Activated CD4-positive, alpha-beta memory T cell treated with anti-CD3 and anti-CD28 coated beads for 36 hours (primary cell): ENCODE measurements at regions not wholly inside any gene's neighbourhood (a gene's known extent, or its start where the extent isn't known, plus 50 kb on each side); places are given as distances from the start of the nearest gene placed in this dataset.

Experiments
- CTCF ChIA-PET: fragments of 350-600 bp; sonication (Branson Sonifier 250); formaldehyde crosslinking; loops from one replicate; lab custom pipeline; 2021; ENCODE audit warnings: antibody characterized with exemption, inconsistent platforms; lab: Charles Lee
- POLR2A ChIA-PET: fragments of 350-600 bp; sonication (Branson Sonifier 250); formaldehyde crosslinking; loops from one replicate; lab custom pipeline; 2021; ENCODE audit warnings: antibody characterized with exemption; lab: Charles Lee
- DNase-seq: peaks from one replicate; pipeline ENCODE4 v3.0.0-alpha.2; 2020
- H3K27ac Mint-ChIP-seq: one replicate; pipeline ENCODE4 v1.8.0; 2021; ENCODE audit warnings: mixed read lengths
- H3K27me3 Mint-ChIP-seq: one replicate; pipeline ENCODE4 v1.8.0; 2021; ENCODE audit warnings: mixed read lengths
- H3K36me3 Mint-ChIP-seq: one replicate; pipeline ENCODE4 v1.8.0; 2021; ENCODE audit warnings: mixed read lengths
- H3K4me1 Mint-ChIP-seq: one replicate; pipeline ENCODE4 v1.8.0; 2021; ENCODE audit warnings: low read depth, mixed read lengths
- H3K4me3 Mint-ChIP-seq: one replicate; pipeline ENCODE4 v1.8.0; 2021; ENCODE audit warnings: mild to moderate bottlenecking, mixed read lengths
- H3K9me3 Mint-ChIP-seq: one replicate; pipeline ENCODE4 v1.8.0; 2021; ENCODE audit warnings: mixed read lengths
- intact Hi-C: fragments of 100-400 bp; cut with micrococcal nuclease; formaldehyde crosslinking; loops from one replicate; pipeline ENCODE4 v1.15.1; 2023

DNA sequence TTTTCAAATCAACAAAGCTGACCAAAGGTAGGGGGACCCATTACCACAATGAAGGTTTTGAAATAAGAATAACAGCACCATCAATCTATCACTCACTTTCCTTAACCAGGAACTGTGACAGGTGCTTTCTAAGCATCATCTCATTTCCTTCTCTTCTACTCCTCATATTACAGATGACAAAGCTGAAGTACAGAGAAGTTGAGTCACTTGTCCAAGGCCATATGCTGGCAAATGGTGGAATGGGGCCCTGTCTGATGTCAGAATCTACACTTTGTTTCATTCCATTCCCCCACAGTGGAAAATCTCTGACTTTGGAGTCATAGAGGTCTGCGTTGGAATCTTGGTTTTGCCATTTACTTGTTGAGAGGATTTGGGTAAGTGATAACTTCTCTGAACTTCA is 222.5 kb upstream of the LRFN2 start:
- Mint-ChIP-seq H3K9me3 (no peaks in the 10 kb centered on the region), H3K4me1 (no peaks in the 10 kb centered on the region), H3K4me3 (no peak overlapping the region), H3K27me3 (no peaks in the 10 kb centered on the region), H3K27ac (no peak overlapping the region), H3K36me3 (no peaks in the 10 kb centered on the region)
- POLR2A ChIA-PET = no interaction called here
- intact Hi-C loops = no loop called here
- DNase-seq = no peak
- CTCF ChIA-PET = no interaction called here

DNA sequence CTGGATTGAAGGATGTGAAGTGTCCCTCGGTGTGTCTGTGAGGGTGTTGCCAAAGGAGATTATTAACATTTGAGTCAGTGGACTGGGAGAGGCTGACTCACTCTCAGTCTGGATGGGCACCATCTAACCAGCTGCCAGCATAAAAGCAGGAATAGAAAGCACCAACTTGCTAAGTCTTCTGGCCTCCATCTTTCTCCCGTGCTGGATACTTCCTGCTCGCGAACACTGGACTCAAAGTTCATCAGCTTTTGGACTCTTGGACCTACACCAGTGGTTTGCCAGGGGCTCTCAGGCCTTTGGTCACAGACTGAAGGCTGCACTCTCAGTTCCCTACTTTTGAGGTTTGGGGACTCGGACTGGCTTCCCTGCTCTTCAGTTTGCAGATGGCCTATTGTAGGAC is 220.3 kb upstream of the LRFN2 start:
- CTCF ChIA-PET = no interaction called here
- Mint-ChIP-seq H3K27ac (no peak overlapping the region), H3K9me3 (no peaks in the 10 kb centered on the region), H3K27me3 (no peaks in the 10 kb centered on the region), H3K4me1 (no peaks in the 10 kb centered on the region), H3K36me3 (no peaks in the 10 kb centered on the region), H3K4me3 (no peak overlapping the region)
- POLR2A ChIA-PET = no interaction called here
- intact Hi-C loops = no loop called here
- DNase-seq = no peak

DNA sequence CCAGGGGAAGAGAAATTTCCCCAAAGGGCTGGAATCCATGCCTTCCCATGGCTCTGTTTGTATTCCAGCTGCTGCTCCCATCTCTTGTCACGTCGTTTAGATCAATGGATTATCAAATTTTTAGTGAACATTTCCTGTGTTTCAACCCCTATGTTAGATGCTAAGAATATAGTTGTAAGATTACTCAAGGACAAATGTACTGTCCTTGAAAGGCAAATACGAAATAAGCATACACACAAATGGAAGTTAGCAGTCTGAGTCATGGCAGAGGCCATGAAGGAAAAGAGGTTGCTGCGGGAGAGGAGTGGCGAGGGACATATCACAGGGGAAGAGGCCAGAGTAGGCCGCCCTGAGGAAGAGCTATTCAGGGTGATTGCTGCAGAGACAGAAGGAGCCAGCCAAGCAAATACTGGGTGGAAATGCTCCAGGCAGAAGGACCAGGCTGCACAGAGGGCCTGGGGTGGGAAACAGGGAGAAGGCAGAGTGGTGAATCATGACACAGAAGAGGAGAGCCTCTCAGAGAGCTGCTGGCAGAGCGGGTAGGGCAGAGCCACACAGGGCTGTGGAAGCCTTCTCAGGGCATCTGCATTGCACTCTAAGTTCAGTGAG is 219.2 kb upstream of the LRFN2 start:
- Mint-ChIP-seq H3K36me3 (no peaks in the 10 kb centered on the region), H3K9me3 (no peaks in the 10 kb centered on the region), H3K27ac (no peak overlapping the region), H3K4me3 (no peak overlapping the region), H3K27me3 (no peaks in the 10 kb centered on the region), H3K4me1 (no peaks in the 10 kb centered on the region)
- no peak for DNase-seq
- ChIA-PET POLR2A (no interaction called here), CTCF (no interaction called here)
- intact Hi-C loops = no loop called here

DNA sequence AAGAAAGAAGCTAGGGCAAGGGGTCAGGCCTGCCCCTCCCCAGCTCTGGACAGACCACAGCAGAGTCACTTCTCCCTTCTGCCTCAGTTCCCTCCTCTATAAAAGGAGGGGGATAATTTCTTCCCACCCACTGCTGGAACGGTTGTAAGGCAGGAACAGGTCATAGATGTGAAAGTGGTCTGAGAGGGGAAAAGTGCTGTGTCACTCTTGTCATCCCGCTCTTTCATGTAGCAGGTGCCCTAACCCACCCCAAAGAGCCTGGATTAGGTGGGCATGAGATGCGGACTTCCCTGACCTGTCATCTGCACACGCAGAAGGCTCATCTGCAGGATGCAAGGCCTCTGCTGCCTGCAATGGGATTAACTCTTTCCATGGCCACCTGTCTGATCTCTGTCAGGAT is 218.2 kb upstream of the LRFN2 start:
- CTCF ChIA-PET = no interaction called here
- intact Hi-C loops = no loop called here
- Mint-ChIP-seq H3K27me3 (no peaks in the 10 kb centered on the region), H3K27ac (no peak overlapping the region), H3K4me1 (no peaks in the 10 kb centered on the region), H3K9me3 (no peaks in the 10 kb centered on the region), H3K36me3 (no peaks in the 10 kb centered on the region), H3K4me3 (no peak overlapping the region)
- DNase-seq = no peak
- POLR2A ChIA-PET = no interaction called here

DNA sequence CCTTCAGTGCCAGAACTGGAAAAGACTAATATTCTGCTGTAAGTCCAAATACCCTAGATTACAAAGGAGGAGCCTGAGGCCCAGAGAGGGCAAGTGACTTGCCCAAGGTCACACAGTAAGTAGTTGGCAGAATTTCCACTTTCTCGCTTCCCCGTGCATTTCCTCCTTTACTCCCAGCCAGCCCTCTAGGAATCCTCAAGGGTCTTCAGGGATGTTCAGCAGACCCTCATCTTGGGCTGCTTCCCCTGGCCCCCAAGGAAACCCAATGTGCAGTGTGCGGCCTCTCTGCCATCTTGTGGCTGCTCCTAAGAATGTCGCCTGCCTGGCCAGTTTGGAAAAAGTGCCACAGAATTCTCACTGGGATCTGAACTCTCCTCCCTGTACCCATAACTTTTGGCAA is 217.7 kb upstream of the LRFN2 start:
- intact Hi-C loops = no loop called here
- H3K9me3 Mint-ChIP-seq = no peaks in the 10 kb centered on the region
- CTCF ChIA-PET = no interaction called here
- DNase-seq = no peak
- POLR2A ChIA-PET = no interaction called here
- no peaks in the 10 kb centered on the region for H3K27me3 Mint-ChIP-seq
- no peak overlapping the region for H3K27ac Mint-ChIP-seq
- H3K4me1 Mint-ChIP-seq = no peaks in the 10 kb centered on the region
- H3K36me3 Mint-ChIP-seq = no peaks in the 10 kb centered on the region
- no peak overlapping the region for H3K4me3 Mint-ChIP-seq

DNA sequence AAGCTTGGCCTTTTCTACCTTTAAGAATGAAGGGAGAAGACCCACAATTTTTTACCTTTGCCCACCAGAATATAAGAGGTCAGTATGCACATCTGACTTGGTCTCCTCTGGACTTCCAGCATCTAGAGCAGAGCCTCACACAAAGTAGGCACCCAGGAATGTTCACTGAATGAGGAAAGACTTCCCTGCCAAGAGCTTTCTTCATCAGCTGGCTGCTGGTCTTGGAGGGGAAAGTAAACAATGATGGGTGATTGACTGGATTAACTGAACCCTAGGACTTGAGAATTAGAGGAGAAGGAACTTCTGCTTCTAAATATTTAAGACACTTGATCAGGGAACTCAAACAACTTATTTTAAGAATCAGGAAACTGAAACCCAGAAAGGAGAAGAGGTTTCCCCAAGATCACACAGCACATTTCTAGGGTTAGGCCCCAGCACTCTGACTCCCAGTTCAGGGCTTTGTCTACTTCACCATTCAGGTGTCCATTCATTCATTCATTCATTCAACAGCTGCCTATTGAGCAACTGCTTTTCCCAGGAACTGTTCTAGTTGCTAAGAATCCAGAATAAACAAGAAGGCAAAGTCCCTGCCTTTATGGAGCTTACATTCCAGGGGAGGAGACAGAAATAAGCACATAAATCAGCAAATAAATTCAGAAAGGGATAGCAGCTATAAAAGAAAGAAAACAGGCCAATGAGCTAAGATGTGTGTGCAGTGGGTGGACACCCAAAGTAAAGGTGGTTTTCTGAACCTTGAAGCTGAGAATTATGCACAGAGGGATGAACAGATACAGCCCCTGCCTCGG is 216.9 kb upstream of the LRFN2 start:
- Mint-ChIP-seq H3K9me3 (no peaks in the 10 kb centered on the region), H3K27me3 (no peaks in the 10 kb centered on the region), H3K27ac (no peak overlapping the region), H3K4me1 (no peaks in the 10 kb centered on the region), H3K36me3 (no peaks in the 10 kb centered on the region), H3K4me3 (no peak overlapping the region)
- intact Hi-C loops = no loop called here
- CTCF ChIA-PET = no interaction called here
- POLR2A ChIA-PET = no interaction called here
- no peak for DNase-seq

DNA sequence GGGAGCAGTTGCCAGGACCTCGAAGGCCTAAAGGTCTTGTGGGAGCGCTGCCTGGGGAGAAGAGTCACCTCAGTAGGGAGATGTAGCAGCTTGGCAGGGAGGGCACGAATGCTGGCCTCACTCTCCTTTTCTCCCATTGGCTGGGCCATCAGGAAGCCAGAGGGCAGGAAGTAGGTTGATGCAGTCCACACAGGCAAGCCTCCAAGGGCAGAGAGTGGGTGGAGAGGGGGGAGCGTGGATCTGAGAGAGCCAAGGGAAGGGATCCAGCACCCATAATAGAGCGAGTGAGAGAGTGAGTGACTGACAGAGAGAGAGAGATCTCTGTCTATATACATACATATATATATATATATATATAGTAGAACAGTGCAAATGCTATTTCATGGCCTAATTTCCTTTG is 215.3 kb upstream of the LRFN2 start:
- no peaks in the 10 kb centered on the region for H3K4me1 Mint-ChIP-seq
- no peak for DNase-seq
- H3K4me3 Mint-ChIP-seq = no peak overlapping the region
- no peaks in the 10 kb centered on the region for H3K36me3 Mint-ChIP-seq
- no peak overlapping the region for H3K27ac Mint-ChIP-seq
- ChIA-PET POLR2A (no interaction called here), CTCF (no interaction called here)
- no peaks in the 10 kb centered on the region for H3K9me3 Mint-ChIP-seq
- H3K27me3 Mint-ChIP-seq = no peaks in the 10 kb centered on the region
- intact Hi-C loops = no loop called here

DNA sequence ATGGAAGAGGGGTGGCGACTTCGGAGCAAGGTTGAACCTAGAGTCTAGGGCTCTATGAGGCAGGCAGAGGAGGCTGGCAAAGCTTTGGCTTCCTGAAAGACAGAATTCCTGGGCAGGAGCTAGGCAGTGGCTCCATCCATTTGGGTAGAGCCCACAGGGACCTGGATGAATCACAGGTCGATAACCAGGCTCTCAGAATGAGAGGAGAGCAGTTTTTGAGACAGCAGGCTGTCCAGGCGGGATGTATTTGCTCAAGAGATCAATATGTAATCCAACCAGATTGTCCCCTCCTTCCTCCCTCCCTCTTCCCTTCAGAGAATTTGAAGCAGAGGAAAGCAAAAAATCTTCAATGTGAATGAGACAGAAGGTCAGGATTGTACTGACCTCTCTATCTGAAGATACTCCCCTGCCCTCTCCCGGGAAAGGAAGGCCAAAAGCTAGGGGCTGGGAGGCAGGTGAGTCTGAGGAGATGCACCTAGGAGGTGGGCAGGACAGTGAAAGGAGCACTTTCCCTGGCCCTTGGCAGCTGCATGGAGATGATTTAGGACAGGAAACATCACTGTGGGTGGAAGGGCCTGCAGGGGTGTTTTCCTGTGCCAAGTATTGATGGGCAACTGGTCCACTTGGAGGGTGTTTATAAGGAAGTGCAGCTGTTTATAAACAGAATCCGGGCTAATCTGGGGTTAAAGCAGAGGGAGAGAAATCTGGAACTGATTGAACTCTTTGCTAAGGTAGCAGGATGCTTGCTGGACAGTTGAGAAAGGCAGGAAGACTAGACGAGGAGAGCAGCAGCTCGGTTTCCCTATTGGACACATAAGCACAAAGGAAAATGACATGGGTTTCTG is 212.4 kb upstream of the LRFN2 start:
- intact Hi-C loops = no loop called here
- no peak overlapping the region for H3K4me3 Mint-ChIP-seq
- no peak overlapping the region for H3K27ac Mint-ChIP-seq
- no peak for DNase-seq
- no peaks in the 10 kb centered on the region for H3K36me3 Mint-ChIP-seq
- ChIA-PET POLR2A (no interaction called here), CTCF (no interaction called here)
- H3K4me1 Mint-ChIP-seq = no peaks in the 10 kb centered on the region
- H3K27me3 Mint-ChIP-seq = no peaks in the 10 kb centered on the region
- H3K9me3 Mint-ChIP-seq = no peaks in the 10 kb centered on the region

DNA sequence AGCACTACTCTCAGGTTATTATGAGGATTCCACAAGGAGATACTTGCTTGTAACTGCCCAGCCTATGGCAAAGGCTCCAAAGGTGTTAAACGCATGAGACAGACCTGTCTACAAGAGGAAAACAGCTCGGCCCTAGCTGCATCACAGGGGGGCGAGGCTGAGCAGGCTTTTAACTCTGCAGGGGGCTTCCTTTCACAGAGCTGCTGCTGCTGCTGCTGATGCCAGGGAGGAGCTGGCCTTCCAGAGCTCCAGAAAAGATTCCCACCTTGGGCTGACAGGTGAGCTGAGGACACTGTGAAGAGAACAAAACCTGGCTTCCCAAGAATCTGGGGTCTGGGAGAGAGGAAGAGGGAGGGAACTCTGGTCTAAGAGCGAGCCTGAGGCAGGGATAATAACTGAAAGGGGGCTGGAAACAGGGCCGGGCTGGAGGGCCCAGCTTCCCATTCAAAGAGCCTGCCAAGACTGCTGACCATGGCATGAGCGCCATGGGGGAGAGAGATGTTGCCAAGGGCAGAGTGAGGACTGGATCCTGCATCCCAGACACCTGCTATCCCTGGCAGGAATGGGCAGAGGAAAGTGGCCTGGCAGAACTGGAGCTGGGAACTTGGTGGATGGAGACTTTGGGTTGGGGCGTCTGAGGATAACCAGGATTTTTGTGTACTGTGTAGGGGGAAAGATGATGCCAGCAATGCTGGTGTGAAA is 211.1 kb upstream of the LRFN2 start:
- DNase-seq = no peak
- Mint-ChIP-seq H3K27ac (no peak overlapping the region), H3K27me3 (no peaks in the 10 kb centered on the region), H3K4me3 (no peak overlapping the region), H3K4me1 (no peaks in the 10 kb centered on the region), H3K9me3 (no peaks in the 10 kb centered on the region), H3K36me3 (no peaks in the 10 kb centered on the region)
- ChIA-PET POLR2A (no interaction called here), CTCF (no interaction called here)
- intact Hi-C loops = no loop called here

DNA sequence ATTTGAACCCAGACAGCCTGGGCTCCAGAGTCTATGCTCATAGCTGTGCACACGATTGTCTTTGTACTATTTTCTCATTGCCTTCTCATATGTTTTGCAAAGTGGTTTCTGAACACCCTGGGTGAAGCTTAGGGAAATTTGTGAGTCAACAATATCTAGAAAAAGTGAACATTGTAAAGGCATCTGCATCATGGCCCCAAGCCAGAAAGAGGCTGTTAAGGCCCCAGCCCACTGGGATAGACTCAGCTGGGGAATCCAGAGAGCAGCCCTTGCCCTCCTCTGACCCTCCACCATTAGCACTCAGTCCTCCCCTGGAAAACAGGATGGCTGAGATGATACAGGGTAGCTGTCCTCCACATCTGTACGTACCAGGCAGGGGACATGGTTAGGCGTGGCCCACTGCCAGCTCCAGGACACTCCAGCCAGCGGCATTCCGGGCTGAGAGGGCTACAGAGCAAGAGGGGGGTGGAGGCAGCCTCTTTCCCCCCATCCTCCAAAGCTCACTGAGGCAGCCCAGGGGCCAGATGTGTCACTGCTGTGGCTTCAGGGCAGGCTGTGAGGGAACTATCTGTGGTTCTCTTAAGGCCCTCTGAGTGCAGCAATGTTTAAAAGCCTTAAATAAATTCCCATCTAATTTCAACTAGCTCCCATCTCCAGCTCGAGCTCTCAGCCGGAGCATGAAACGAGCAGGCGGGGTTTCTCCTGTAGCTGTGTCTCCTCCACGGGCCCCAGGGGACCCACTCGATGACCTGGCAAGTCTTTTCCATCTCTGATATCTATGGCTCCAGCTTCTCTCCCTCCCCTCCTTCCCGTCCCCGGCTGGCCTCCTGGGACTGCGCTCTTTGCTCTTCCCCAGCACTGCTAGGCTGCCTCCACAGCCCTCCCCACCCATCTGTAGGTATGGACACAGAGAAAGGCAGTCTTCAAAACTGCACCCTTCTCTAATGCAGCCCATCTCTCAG is 209.4 kb upstream of the LRFN2 start:
- H3K4me3 Mint-ChIP-seq = no peak overlapping the region
- no peaks in the 10 kb centered on the region for H3K36me3 Mint-ChIP-seq
- ChIA-PET CTCF (interaction anchor here (0.6 kb wide), 1 partner anchor 21 kb away, joined by 4 read pairs; no protein-coding TSS in a partner anchor), POLR2A (no interaction called here)
- H3K4me1 Mint-ChIP-seq = no peaks in the 10 kb centered on the region
- intact Hi-C loops = no loop called here
- H3K9me3 Mint-ChIP-seq = no peaks in the 10 kb centered on the region
- no peaks in the 10 kb centered on the region for H3K27me3 Mint-ChIP-seq
- H3K27ac Mint-ChIP-seq = no peak overlapping the region
- DNase-seq = no peak

DNA sequence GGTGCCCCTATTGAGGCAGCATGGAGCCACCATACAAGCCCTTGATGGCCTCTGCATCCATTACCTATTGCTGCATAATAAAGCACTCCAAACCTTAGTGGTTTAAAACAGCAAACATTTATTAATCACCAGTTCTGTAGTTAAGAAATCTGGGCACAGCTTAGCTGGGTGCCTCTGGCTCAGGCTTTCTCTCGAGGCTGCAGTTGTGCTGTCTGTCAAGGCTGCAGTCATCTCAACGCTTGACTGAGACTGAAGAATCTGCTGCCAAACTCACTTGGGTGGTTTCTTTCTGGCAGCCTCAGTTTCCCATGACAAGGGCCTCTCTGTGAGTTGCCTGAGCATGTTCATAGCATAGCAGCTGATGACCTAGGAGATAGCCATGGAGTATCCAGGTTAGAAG is 207.4 kb upstream of the LRFN2 start:
- Mint-ChIP-seq H3K27me3 (no peaks in the 10 kb centered on the region), H3K36me3 (no peaks in the 10 kb centered on the region), H3K4me3 (no peak overlapping the region), H3K4me1 (peaks cover 6% of the 10 kb centered on the region), H3K27ac (no peak overlapping the region), H3K9me3 (no peaks in the 10 kb centered on the region)
- intact Hi-C loops = no loop called here
- no peak for DNase-seq
- ChIA-PET POLR2A (no interaction called here), CTCF (no interaction called here)
